ENCODE measurements at regions not wholly inside any gene's neighbourhood (a gene's known extent, or its start where the extent isn't known, plus 50 kb on each side); places are given as distances from the start of the nearest gene placed in this dataset.

DNA sequence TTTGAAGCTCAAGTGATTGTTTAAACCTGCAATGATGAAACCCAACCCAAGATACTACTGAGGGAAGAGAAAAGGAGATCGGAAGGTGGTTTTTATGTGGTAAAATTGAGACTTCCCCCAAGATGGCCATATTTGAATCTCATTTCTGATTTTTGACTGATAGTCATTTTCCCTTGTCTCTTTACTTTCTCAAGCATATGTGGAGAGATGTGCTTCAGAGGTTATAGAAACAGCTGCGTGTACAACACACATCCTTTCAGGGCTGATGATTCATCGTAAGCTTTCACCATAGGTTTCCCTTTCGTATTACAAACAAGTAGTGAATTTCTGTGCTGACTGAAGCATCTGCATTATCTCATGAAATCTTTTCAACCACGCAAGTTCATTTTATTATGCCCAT lies 276.2 kb downstream of the EMP1 start:
- Histone ChIP-seq H3K36me3 (no peaks in the 10 kb centered on the region), H3K4me1 (no peaks in the 10 kb centered on the region), H3K4me3 (no peak overlapping the region), H3K9me3 (no peaks in the 10 kb centered on the region), H3K27ac (no peak overlapping the region), H3K27me3 (no peaks in the 10 kb centered on the region)
- no peak for DNase-seq (ENCODE audit: low spot score)
- TF ChIP-seq, protein P1, sequence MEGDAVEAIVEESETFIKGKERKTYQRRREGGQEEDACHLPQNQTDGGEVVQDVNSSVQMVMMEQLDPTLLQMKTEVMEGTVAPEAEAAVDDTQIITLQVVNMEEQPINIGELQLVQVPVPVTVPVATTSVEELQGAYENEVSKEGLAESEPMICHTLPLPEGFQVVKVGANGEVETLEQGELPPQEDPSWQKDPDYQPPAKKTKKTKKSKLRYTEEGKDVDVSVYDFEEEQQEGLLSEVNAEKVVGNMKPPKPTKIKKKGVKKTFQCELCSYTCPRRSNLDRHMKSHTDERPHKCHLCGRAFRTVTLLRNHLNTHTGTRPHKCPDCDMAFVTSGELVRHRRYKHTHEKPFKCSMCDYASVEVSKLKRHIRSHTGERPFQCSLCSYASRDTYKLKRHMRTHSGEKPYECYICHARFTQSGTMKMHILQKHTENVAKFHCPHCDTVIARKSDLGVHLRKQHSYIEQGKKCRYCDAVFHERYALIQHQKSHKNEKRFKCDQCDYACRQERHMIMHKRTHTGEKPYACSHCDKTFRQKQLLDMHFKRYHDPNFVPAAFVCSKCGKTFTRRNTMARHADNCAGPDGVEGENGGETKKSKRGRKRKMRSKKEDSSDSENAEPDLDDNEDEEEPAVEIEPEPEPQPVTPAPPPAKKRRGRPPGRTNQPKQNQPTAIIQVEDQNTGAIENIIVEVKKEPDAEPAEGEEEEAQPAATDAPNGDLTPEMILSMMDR (IDR thresholded peaks at IDR 0.05) = no peak

DNA sequence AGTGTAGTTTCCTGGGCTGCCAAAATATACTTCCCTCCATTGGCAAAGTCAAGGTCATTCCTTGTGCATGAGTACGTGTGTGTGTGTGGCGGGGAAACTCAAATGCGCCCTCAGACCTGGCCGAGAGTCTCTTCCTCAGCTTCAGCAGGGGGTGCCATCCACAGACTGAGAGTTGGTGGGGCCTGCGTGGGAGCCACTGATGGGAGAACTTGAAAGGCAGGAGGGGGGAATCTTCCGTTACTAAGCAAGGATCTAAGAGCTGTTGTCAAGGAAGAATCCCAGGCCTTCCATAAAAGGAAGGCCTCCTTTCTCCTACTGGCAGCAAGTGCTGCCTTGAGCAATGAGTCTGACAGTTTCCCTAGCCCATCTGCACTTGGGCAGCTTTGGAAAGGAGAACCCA lies 274.9 kb downstream of the EMP1 start:
- no peak overlapping the region for H3K4me3 ChIP-seq
- H3K27ac ChIP-seq = no peak overlapping the region
- TF ChIP-seq, protein P1 (IDR thresholded peaks at IDR 0.05) = no peak
- H3K4me1 ChIP-seq = no peaks in the 10 kb centered on the region
- no peaks in the 10 kb centered on the region for H3K9me3 ChIP-seq
- no peak for DNase-seq (ENCODE audit: low spot score)
- no peaks in the 10 kb centered on the region for H3K36me3 ChIP-seq
- no peaks in the 10 kb centered on the region for H3K27me3 ChIP-seq

DNA sequence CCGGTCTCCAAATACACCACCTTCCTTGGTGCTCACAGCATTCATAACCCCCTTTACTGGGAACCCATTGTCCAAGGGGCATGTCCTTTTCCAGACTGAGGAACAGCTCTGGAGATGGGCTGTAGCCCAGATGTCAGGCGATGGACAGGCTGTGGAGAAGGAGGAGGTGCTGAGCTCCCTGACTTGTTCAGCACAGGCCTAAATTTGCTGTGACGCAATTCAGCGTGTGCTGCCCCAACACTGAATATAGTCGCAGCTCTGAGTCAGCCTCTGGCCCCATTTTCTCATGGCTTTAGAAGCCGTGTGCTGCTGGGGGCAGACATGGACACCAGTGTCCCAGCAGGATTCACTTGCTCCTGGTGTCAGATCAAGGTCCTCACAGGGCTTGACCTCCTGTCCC lies 269.1 kb downstream of the EMP1 start:
- Histone ChIP-seq H3K9me3 (no peaks in the 10 kb centered on the region), H3K4me3 (no peak overlapping the region), H3K27me3 (no peaks in the 10 kb centered on the region), H3K27ac (peak overlapping the region in 1 of 2 donors; percentile 40), H3K36me3 (no peaks in the 10 kb centered on the region), H3K4me1 (no peaks in the 10 kb centered on the region)
- TF ChIP-seq, protein P1 (IDR thresholded peaks at IDR 0.05) = no peak
- peak; percentile 79 for DNase-seq (ENCODE audit: low spot score)

DNA sequence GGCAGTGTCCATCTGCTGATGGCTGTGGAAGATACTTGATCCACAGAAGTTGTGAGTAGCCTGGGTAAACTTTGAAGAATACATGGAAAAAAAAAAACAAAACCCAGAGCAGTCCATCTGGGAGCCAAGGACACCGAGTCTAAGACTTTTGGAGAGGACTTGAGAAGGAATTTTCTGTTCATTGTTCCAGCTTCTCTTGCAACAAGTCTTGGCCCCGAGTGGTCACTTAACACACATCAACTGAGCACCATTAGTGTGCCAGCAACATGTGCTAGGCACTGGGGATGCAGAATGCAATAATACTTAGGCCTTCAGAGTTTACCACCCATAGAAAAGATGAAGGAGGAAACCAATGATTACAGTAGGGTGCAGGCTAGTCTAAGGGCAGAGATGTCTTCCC lies 266.7 kb downstream of the EMP1 start:
- DNase-seq (ENCODE audit: low spot score) = no peak
- no peaks in the 10 kb centered on the region for H3K4me1 ChIP-seq
- no peak overlapping the region for H3K27ac ChIP-seq
- H3K4me3 ChIP-seq = no peak overlapping the region
- H3K27me3 ChIP-seq = no peaks in the 10 kb centered on the region
- TF ChIP-seq, protein P1 (IDR thresholded peaks at IDR 0.05) = no peak
- no peaks in the 10 kb centered on the region for H3K36me3 ChIP-seq
- no peaks in the 10 kb centered on the region for H3K9me3 ChIP-seq

DNA sequence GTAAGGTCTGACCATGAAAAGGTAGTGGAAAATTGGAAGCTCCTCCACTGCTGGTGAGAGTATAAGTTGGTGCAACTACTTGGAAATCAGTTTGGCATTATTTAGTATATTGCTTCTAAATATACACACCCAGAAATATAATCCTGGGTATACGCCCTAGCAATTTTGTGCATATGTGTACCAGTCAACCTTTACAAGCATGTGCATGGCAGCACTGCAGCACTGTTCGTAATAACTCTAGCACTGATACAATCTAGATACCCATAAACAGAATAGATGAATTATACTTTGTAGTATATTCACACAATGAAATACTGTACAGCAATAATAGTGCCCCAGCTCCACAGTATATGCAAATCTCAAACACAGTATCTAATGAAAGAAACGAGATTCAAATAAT lies 265.9 kb downstream of the EMP1 start:
- Histone ChIP-seq H3K27me3 (no peaks in the 10 kb centered on the region), H3K27ac (no peak overlapping the region), H3K9me3 (no peaks in the 10 kb centered on the region), H3K4me1 (no peaks in the 10 kb centered on the region), H3K36me3 (no peaks in the 10 kb centered on the region), H3K4me3 (no peak overlapping the region)
- TF ChIP-seq, protein P1 (IDR thresholded peaks at IDR 0.05) = no peak
- DNase-seq (ENCODE audit: low spot score) = no peak

DNA sequence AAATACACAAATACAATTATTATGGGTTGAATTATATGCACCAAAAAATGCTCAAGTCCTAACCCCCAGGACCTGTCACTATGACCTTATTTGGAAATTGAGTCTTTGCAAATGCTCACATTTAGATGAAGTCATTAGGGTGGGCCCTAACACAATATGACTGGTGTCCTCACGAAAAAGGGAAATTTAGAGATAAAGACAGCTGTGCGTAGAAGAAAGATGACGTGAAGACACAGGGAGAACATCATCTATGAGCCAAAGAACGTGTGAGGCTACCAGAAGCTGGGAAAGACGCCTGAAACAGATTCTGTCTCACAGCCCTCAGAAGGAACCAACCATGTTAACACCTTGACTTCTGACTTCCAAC lies 259.2 kb downstream of the EMP1 start:
- no peaks in the 10 kb centered on the region for H3K4me1 ChIP-seq
- H3K4me3 ChIP-seq = no peak overlapping the region
- no peaks in the 10 kb centered on the region for H3K27me3 ChIP-seq
- H3K27ac ChIP-seq = no peak overlapping the region
- no peak for DNase-seq (ENCODE audit: low spot score)
- no peaks in the 10 kb centered on the region for H3K9me3 ChIP-seq
- H3K36me3 ChIP-seq = no peaks in the 10 kb centered on the region
- TF ChIP-seq, protein P1 (IDR thresholded peaks at IDR 0.05) = no peak

Data from right atrium auricular region (tissue), 2 donors.